GM18868 (cell line): ENCODE measurements at regions not wholly inside any gene's neighbourhood (a gene's known extent, or its start where the extent isn't known, plus 50 kb on each side); places are given as distances from the start of the nearest gene placed in this dataset.
A peak's percentile ranks its signal among the peaks of the same experiment; 100 is the strongest.
"Not testable (repeated sequence)": the region's sequence is repeated elsewhere in the genome, so short reads cannot be mapped to it uniquely, and the experiment has no call there.

Source experiments
- ATAC-seq: cut with Tn5 transposase; IDR thresholded peaks from one replicate; pipeline ENCODE4 v1.9.1; 2021; ENCODE audit warnings: mild to moderate bottlenecking, moderate library complexity; ENCODE audit not compliant: unreplicated experiment

GRCh38 chr5:155114655-155115054, 101.1 kb downstream of the KIF4B start:
- ATAC-seq = no peak

DNA sequence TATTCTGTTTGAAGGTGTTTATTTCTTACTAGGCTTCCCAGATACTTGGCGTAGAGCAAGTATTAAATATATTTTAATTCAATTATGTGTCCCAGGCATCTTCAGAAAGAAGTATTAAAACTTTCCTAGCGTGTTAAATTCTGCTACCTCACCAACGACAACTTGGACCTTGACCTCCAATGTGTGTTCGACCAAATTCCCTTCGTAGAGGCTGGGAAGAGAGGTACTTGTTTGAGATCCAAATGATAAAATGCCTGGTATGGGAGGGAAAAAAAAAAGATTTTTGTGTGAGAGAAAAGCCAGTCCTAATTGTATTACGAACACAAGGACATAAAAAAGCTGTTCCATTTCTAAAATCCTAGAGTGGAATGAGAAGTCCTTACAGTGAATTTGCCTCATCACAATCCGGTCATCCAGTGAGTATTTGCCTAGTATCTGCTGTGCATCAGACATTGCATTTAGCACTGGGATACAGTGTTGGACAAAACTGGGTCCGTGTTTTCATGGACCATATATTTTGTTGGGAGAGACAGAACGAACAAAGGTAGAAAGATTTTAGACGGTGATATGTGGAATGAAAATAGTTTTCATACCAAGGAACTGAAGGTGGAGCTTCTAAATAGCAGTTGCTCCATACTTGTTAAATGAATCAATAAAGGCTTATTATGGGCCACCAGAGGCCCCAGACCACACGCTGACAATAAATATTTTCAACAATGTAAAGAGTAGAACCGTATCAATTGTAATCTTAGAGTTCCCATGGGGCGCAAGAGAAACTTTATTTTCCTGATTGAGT, 103.1 kb downstream of the KIF4B start:
- no peak for ATAC-seq

GRCh38 chr5:155125551-155126095, 112.1 kb downstream of the KIF4B start:
- ATAC-seq = no peak

DNA sequence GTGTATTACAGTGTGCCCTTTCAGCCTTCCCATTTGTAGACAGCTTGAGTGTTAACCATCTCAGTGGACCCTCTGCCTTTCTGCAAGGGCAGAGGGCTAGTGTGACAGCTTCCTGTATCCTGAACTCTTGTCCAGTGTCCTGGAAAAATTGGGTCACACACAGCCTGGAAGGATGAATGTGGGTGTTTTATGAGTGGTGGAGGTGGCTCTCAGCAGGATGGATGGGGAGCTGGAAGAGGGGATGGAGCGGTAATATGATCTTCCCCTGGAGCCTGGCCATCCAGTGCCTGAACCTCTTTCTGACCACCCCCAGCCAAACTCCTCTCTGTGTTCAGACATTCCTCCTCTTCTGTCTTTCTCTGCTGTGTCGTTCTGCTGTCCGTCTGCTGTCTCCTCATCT, 113.0 kb downstream of the KIF4B start:
- ATAC-seq = no peak

DNA sequence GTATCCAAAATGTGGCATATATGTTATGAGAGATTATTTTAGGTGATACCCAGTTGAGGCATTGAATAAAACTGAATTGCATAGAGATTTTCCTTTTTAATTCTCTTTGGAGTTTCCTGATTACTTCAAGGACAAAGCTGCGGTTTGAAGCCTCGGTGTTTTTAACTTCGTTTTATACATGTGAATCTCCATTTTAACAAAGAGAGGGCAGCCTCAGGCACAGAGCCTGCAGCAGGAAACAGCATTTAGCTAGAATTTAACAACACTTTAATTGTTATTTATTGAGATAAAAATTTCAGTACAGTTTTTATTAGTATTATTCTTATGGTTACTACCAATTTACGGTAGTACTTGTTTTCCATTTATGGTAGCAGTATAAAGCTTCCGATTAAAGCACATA, 114.0 kb downstream of the KIF4B start:
- ATAC-seq = no peak

GRCh38 chr5:155128786-155129512, 115.4 kb downstream of the KIF4B start:
- ATAC-seq = no peak

- ATAC-seq = no peak
Measured at GRCh38 chr5:155129513-155129880, 115.9 kb downstream of the KIF4B start.

DNA sequence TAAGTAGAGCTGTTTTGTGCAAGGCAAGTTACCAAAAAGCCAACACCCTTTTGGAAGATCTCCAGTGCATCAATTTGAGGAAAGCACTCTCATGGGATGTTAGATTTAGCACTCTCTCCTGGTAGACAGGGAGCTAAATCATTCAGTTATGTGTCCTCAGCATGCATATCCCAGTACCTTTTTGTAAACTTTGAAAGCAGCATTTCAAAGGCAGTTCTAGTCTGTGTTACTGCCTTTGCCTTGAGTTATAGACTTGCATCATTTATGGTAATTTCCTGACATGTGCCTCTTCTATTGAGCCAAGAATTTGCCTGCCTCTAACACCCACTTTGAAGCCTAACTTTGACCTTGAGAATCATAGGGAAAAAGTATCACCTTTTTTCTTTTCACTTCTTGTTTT, 120.6 kb downstream of the KIF4B start:
- ATAC-seq = no peak

DNA sequence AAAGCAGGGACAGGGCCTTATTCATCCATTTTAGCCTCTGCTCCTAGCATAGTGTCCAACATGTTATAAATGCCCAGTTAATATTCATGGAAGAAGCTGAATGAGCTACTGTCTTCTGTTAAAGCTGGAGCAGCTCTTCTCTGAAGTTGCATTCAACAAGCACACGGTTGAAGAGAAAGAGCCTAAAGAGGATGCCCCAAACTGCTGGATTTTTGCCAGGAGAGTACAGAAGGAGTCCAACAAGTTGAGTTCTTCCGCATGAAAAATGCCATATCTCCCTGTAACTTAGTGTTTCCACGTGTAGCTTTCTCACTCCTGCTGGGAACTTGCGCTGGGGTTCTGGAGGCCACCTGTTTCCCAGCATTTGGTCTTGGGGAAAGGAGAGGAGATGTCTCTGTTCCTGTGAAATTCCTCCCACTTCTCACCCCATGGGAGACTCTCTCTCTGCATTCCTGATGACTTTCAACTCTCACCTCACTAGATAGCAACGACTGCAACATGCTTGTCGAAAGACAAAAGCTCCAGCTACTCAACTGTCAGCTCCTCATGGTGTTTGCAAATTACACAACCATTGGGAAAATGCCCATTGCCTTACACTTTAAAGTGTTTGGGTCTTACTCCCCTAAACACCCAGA, 122.8 kb downstream of the KIF4B start:
- ATAC-seq = no peak

DNA sequence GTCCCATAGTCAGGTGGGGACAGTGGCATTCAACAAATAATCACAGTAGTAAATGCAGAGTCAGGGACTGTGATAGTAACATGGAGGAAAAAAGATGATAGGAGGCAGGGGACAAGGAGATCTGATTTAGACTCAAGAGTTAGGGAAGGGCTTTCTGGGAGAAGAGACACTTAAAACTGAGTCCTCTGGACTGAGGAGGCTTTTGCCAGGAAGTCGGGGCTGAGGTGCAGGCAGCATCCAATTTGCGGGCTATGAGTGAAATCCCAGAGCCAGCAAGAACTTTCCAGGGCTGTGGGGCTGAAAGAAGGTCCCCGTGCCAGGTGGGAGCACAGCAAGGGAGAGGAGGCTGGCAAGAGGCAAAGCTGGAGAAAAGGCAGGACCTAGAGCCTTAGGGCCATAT, 124.1 kb downstream of the KIF4B start:
- no peak for ATAC-seq

DNA sequence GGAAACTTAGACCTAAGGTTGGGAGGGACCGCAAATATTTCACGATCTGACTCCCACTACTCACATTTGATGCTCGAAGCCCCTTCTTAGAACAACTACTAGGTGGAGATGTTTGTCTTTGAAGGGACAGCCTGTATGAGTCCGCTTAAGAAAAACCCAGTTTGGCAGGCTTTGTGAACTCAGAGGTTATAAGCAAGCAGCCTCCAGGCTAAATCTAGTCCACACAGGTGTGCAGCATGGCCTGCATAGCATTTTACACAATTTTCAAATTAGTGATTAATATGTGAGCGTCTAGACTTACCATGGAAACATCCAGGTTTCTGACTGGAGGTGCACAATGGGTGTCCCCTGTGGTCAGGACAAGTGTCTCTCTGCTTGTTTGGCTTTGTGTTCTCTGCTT, 127.1 kb downstream of the KIF4B start:
- no peak for ATAC-seq

- ATAC-seq = no peak
Measured at GRCh38 chr5:155144956-155145355, 131.4 kb downstream of the KIF4B start.

DNA sequence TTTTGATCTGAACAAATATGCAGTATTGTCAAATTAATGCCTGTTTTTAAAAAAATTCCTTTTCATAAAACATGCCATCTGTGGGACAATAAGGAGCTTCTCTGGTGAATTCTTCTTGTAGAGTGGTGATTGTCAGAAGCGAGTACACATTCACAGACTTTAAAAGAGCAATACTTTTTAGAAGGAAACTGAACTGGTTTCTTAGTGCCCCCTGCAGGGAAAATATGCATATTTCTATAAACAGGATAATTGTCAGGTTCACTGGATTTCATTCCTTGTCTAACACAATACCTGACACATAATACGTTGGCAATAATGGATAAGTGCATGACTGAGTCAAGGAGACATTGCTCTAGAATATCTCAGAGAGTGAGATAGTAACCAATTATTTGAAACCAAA, 133.7 kb downstream of the KIF4B start:
- no peak for ATAC-seq

DNA sequence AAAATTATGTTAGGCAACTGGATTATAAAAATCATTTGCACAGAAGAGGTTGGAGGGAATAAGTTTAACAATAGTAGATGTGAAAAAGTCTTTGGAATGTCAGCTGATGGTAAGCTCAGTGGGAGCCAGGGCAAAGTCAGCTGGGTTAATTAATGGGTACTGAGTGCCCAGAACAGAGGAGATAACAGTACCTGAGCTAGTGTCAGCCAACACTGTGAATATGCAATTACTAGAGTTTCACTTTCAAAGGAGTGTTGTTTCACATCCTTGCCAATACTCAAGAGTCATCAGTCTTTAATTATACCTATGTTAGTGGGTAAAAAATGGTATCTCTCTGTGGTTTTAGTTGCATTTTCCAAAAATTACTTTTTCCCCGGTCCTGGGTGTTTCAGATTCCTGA, 135.1 kb downstream of the KIF4B start:
- peak; percentile 70 for ATAC-seq

DNA sequence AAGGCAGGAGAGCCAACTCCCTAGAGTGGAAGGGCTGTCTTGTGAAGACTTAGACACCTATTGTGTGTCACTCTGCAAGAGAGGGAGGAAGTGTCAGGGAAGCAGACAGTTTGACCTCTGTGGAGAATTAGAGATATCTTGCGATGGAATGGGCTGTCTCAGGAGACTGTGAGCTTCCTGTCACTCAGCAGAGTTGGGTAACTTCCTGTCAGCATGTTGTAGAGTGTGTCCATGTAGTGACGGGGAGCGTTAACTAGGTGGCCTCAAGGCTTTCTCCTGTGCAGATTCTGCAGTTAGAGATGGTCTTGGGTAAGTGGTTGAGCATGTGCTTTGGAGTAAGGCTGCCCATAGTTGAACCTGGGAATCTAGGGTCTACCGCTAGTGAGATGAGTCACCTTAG, 136.5 kb downstream of the KIF4B start:
- ATAC-seq = no peak

- no peak for ATAC-seq
Measured at GRCh38 chr5:155154973-155155372, 141.4 kb downstream of the KIF4B start.

DNA sequence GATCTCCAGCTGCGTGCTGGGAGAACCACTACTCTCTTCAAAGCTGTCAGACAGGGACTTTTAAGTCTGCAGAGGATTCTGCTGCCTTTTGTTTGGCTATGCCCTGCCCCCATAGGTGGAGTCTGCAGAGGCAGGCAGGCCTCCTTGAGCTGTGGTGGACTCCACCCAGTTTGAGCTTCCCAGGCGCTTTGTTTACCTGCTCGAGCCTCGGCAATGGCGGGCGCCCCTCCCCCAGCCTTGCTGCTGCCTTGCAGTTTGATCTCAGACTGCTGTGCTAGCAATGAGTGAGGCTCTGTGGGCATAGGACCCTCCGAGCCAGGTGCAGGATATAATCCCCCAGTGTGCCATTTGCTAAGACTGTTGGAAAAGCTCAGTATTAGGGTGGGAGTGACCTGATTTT, 149.5 kb downstream of the KIF4B start:
- not testable (repeated sequence) for ATAC-seq

GRCh38 chr5:155167736-155168135, 154.2 kb downstream of the KIF4B start:
- no peak for ATAC-seq

DNA sequence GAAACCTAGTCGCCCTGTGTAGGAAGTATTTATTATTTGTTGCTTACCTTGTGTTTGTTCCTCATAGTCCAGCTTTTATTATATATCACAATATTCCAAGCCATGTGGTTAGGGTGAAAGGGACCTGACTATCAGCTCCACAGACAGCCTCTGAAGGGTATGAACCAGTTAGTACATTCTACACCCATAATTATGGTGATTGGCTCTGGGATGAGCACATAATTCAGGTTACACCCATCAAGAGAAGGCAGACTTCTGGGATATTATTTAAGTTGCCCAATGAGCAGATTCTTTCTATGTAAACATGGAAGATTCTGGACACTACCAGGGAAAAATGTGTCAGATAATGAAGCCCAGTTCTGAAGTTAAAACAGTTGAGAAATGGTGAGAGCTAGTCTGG, 168.0 kb downstream of the KIF4B start:
- ATAC-seq = no peak

GRCh38 chr5:155189476-155189875, 175.9 kb downstream of the KIF4B start:
- ATAC-seq = no peak

DNA sequence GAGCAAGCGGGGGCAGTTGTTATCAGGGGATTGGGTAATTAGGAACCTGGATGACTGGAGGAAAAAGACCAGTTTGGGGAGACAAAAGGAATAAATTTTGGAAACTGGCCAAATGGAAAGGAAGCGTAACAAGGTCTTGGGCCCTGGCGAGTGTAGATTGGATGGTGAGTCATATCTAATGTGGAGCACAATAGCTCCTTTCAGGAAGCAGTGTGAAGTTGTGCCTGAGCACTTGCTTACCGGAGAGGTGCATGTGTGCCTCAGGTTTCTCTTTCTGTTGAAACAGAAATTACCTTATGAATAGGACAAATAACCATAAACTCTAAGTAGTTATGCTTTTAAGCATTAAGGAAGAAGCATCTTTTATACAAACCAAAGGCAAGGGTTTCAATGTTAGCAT, 176.4 kb downstream of the KIF4B start:
- ATAC-seq = no peak

GRCh38 chr5:155193029-155193428, 179.5 kb downstream of the KIF4B start:
- no peak for ATAC-seq
